HG03108 (cell line): ENCODE measurements at regions not wholly inside any gene's neighbourhood (a gene's known extent, or its start where the extent isn't known, plus 50 kb on each side); places are given as distances from the start of the nearest gene placed in this dataset.
"Not testable (repeated sequence)": the region's sequence is repeated elsewhere in the genome, so short reads cannot be mapped to it uniquely, and the experiment has no call there.

Experiments
- ATAC-seq: cut with Tn5 transposase; IDR thresholded peaks from one replicate; pipeline ENCODE4 v1.9.1; 2021; ENCODE audit warnings: moderate library complexity; ENCODE audit not compliant: unreplicated experiment

GRCh38 chr6:74343321-74343720, 647.3 kb downstream of the CD109 start:
- ATAC-seq: not testable (repeated sequence)

- no peak for ATAC-seq
Measured at GRCh38 chr6:74334722-74335121, 638.7 kb downstream of the CD109 start.

GRCh38 chr6:74333406-74333805, 637.4 kb downstream of the CD109 start:
- no peak for ATAC-seq

- no peak for ATAC-seq
Measured at GRCh38 chr6:74320715-74321114, 624.7 kb downstream of the CD109 start.

GRCh38 chr6:74320074-74320473, 624.1 kb downstream of the CD109 start:
- ATAC-seq: no peak

- ATAC-seq: no peak
Measured at GRCh38 chr6:74319292-74319691, 623.3 kb downstream of the CD109 start.

GRCh38 chr6:74318738-74319137, 622.7 kb downstream of the CD109 start:
- ATAC-seq: no peak

GRCh38 chr6:74312081-74312480, 616.1 kb downstream of the CD109 start:
- ATAC-seq: no peak

- ATAC-seq: no peak
Measured at GRCh38 chr6:74311431-74311830, 615.4 kb downstream of the CD109 start.

GRCh38 chr6:74289884-74290283, 593.9 kb downstream of the CD109 start:
- ATAC-seq: no peak

GRCh38 chr6:74287932-74288331, 591.9 kb downstream of the CD109 start:
- ATAC-seq: no peak

- no peak for ATAC-seq
Measured at GRCh38 chr6:74287441-74287840, 591.4 kb downstream of the CD109 start.

GRCh38 chr6:74284284-74284683, 588.3 kb downstream of the CD109 start:
- no peak for ATAC-seq

- no peak for ATAC-seq
Measured at GRCh38 chr6:74283532-74283931, 587.5 kb downstream of the CD109 start.

GRCh38 chr6:74282143-74282689, 586.2 kb downstream of the CD109 start:
- no peak for ATAC-seq

- ATAC-seq: no peak
Measured at GRCh38 chr6:74280130-74280692, 584.2 kb downstream of the CD109 start.

GRCh38 chr6:74277777-74278186, 581.8 kb downstream of the CD109 start:
- no peak for ATAC-seq

- ATAC-seq: no peak
Measured at GRCh38 chr6:74273541-74273940, 577.5 kb downstream of the CD109 start.

GRCh38 chr6:74269600-74269858, 573.5 kb downstream of the CD109 start:
- ATAC-seq: no peak

GRCh38 chr6:74268815-74269599, 573.0 kb downstream of the CD109 start:
- no peak for ATAC-seq

- ATAC-seq: no peak
Measured at GRCh38 chr6:74259981-74260380, 564.0 kb downstream of the CD109 start.

- ATAC-seq: no peak
Measured at GRCh38 chr6:74256781-74257180, 560.8 kb downstream of the CD109 start.

- ATAC-seq: no peak
Measured at GRCh38 chr6:74256381-74256780, 560.4 kb downstream of the CD109 start.
